ENCODE measurements at regions not wholly inside any gene's neighbourhood (a gene's known extent, or its start where the extent isn't known, plus 50 kb on each side); places are given as distances from the start of the nearest gene placed in this dataset.

DNA sequence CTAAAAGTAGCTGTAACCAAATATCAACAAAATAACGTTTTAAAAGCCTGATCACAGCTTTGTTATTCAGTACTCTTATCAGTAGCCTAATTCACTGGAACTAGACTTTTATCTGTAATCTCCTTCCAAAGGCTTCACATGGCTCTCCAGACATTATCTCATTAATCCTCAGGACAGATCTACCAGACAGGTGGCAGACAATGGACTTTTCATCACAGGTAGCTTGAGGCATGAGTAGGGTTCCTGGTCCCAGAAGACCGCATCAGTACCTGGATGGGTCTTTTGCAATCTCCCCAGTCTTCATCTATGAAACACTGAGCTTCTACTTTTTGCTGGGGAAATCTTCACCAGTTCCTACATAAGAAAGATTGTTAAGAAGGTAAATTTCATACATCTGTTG is 132.2 kb upstream of the FOXD3 start:
- no peak overlapping the region for H3K4me3 Mint-ChIP-seq
- no peaks in the 10 kb centered on the region for H3K36me3 Mint-ChIP-seq (ENCODE audit: low read depth)
- ChIA-PET POLR2A (no interaction called here), CTCF (interaction anchor here (0.8 to 1.7 kb wide), 2 partner anchors 41 to 348 kb away, joined by 3 to 4 read pairs; no protein-coding TSS in a partner anchor)
- no peaks in the 10 kb centered on the region for H3K9me3 Mint-ChIP-seq
- intact Hi-C loops (cut with micrococcal nuclease) = no loop called here
- peaks cover 2% of the 10 kb centered on the region for H3K27me3 Mint-ChIP-seq
- no peak for ATAC-seq
- no peak overlapping the region for H3K27ac Mint-ChIP-seq
- no peaks in the 10 kb centered on the region for H3K4me1 Mint-ChIP-seq (ENCODE audit: low read depth)
- TF ChIP-seq, protein P1, sequence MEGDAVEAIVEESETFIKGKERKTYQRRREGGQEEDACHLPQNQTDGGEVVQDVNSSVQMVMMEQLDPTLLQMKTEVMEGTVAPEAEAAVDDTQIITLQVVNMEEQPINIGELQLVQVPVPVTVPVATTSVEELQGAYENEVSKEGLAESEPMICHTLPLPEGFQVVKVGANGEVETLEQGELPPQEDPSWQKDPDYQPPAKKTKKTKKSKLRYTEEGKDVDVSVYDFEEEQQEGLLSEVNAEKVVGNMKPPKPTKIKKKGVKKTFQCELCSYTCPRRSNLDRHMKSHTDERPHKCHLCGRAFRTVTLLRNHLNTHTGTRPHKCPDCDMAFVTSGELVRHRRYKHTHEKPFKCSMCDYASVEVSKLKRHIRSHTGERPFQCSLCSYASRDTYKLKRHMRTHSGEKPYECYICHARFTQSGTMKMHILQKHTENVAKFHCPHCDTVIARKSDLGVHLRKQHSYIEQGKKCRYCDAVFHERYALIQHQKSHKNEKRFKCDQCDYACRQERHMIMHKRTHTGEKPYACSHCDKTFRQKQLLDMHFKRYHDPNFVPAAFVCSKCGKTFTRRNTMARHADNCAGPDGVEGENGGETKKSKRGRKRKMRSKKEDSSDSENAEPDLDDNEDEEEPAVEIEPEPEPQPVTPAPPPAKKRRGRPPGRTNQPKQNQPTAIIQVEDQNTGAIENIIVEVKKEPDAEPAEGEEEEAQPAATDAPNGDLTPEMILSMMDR (IDR thresholded peaks at IDR 0.05) = no peak
- DNase-seq = no peak

- DNase-seq (no peak), ATAC-seq (no peak)
- CTCF ChIA-PET = no interaction called here
- Mint-ChIP-seq H3K9me3 (no peaks in the 10 kb centered on the region), H3K27ac (no peak overlapping the region), H3K4me3 (no peak overlapping the region), H3K36me3 (ENCODE audit: low read depth) (no peaks in the 10 kb centered on the region), H3K4me1 (ENCODE audit: low read depth) (no peaks in the 10 kb centered on the region), H3K27me3 (peaks cover 4% of the 10 kb centered on the region)
- TF ChIP-seq, protein P1 (IDR thresholded peaks at IDR 0.05) = no peak
- POLR2A ChIA-PET = no interaction called here
- intact Hi-C loops (cut with micrococcal nuclease) = no loop called here
Measured at GRCh38 chr1:63198871-63199394, 123.4 kb upstream of the FOXD3 start.

DNA sequence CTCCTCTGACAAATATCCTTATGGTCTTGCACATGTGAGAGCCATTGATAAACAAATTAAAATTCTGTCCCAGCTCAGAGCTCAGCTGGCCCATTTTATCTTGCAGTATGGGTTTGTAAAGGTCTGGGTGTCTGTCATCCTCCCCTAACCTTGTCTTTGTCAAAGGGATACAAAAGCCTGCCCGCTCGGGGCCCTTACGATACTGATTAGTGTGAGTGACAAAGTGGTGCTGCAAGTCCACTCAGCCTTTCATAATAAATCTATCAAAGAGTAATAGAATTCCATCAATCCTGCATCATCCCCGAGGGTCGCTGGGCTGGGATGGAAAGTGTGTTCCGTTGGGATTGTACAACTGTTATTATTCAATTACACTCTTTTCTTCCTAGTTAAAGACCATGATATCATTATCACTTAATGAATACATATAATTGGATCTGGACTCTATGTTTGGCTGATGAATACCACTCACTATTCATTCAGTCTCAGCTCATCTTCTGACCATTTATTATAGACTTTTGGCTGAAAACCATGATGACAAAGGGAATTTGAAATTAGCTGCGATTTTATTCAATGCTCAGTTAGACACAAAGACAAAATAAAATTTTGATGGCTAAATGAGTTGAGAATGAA is 122.5 kb upstream of the FOXD3 start:
- intact Hi-C loops (cut with micrococcal nuclease) = no loop called here
- CTCF ChIA-PET = no interaction called here

GRCh38 chr1:63200676-63201075 is 121.7 kb upstream of the FOXD3 start:
- POLR2A ChIA-PET = no interaction called here
- TF ChIP-seq, protein P1 (IDR thresholded peaks at IDR 0.05) = no peak
- Mint-ChIP-seq H3K4me3 (no peak overlapping the region), H3K9me3 (no peaks in the 10 kb centered on the region), H3K27me3 (peaks cover 4% of the 10 kb centered on the region), H3K27ac (no peak overlapping the region), H3K36me3 (ENCODE audit: low read depth) (no peaks in the 10 kb centered on the region), H3K4me1 (ENCODE audit: low read depth) (no peaks in the 10 kb centered on the region)
- intact Hi-C loops (cut with micrococcal nuclease) = no loop called here
- no peak for DNase-seq
- no peak for ATAC-seq
- CTCF ChIA-PET = no interaction called here

More for the DNA sequence above, 122.5 kb upstream of the FOXD3 start:
- H3K4me3 Mint-ChIP-seq = no peak overlapping the region
- no peaks in the 10 kb centered on the region for H3K36me3 Mint-ChIP-seq (ENCODE audit: low read depth)
- DNase-seq (no peak), ATAC-seq (no peak)
- TF ChIP-seq, protein P1 (IDR thresholded peaks at IDR 0.05) = no peak
- POLR2A ChIA-PET = no interaction called here
- peaks cover 4% of the 10 kb centered on the region for H3K27me3 Mint-ChIP-seq
- no peaks in the 10 kb centered on the region for H3K9me3 Mint-ChIP-seq
- no peaks in the 10 kb centered on the region for H3K4me1 Mint-ChIP-seq (ENCODE audit: low read depth)
- no peak overlapping the region for H3K27ac Mint-ChIP-seq

GRCh38 chr1:63203641-63204040 is 118.7 kb upstream of the FOXD3 start:
- intact Hi-C loops (cut with micrococcal nuclease) = no loop called here
- H3K27me3 Mint-ChIP-seq = peaks cover 6% of the 10 kb centered on the region
- POLR2A ChIA-PET = no interaction called here
- TF ChIP-seq, protein P1 (IDR thresholded peaks at IDR 0.05) = no peak
- CTCF ChIA-PET = no interaction called here
- no peaks in the 10 kb centered on the region for H3K9me3 Mint-ChIP-seq
- no peak overlapping the region for H3K4me3 Mint-ChIP-seq
- DNase-seq = no peak
- no peak for ATAC-seq
- H3K4me1 Mint-ChIP-seq (ENCODE audit: low read depth) = no peaks in the 10 kb centered on the region
- H3K27ac Mint-ChIP-seq = no peak overlapping the region
- H3K36me3 Mint-ChIP-seq (ENCODE audit: low read depth) = no peaks in the 10 kb centered on the region

Data from activated CD8-positive, alpha-beta T cell treated with anti-CD3 and anti-CD28 coated beads for 36 hours (primary cell).